ENCODE measurements at regions not wholly inside any gene's neighbourhood (a gene's known extent, or its start where the extent isn't known, plus 50 kb on each side); places are given as distances from the start of the nearest gene placed in this dataset.

DNA sequence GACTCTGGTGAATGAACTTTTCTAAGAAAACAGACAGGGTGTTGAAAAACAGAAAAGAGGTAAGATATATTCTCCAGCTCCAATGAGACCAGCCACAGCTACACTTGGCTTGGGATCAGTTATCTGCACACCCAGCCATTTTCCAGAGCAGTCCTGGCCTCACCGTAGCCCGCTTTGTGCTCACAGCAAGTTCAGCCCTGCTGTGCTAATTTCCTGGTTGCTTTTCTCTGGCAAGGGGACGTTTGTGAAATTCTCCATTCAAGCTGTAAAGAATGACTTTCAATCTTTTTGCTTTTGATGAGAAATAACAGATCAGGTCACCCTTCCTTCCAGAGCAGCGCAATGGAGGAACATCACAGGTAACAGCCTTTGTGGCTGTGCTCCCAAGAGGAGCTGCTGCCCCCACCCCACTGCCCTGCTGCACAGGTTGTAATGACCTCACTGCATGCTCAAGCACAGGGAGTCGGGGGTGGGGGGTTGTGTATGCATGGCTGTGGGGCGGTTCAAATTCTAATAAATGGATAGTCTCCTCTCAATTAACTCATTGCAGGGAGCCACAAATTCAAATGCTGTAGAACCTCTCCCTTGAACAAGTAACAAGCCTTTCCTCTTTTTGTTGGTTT, 516.6 kb upstream of the NBEA start:
- TF ChIP-seq, protein P1, sequence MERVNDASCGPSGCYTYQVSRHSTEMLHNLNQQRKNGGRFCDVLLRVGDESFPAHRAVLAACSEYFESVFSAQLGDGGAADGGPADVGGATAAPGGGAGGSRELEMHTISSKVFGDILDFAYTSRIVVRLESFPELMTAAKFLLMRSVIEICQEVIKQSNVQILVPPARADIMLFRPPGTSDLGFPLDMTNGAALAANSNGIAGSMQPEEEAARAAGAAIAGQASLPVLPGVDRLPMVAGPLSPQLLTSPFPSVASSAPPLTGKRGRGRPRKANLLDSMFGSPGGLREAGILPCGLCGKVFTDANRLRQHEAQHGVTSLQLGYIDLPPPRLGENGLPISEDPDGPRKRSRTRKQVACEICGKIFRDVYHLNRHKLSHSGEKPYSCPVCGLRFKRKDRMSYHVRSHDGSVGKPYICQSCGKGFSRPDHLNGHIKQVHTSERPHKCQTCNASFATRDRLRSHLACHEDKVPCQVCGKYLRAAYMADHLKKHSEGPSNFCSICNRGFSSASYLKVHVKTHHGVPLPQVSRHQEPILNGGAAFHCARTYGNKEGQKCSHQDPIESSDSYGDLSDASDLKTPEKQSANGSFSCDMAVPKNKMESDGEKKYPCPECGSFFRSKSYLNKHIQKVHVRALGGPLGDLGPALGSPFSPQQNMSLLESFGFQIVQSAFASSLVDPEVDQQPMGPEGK (CRISPR knock-in tag; IDR thresholded peaks at IDR 0.05; ENCODE audit: borderline replicate concordance) = no peak
- TF ChIP-seq CSDC2 (CRISPR knock-in tag; IDR thresholded peaks at IDR 0.05) (no peak), SNAI2 (CRISPR knock-in tag; IDR thresholded peaks at IDR 0.05) (no peak), ARNTL (CRISPR knock-in tag; IDR thresholded peaks at IDR 0.05; ENCODE audit: borderline replicate concordance, low read depth) (no peak), ESRRG (CRISPR knock-in tag; IDR thresholded peaks at IDR 0.05) (no peak), ZFP30 (CRISPR knock-in tag; IDR thresholded peaks at IDR 0.05) (no peak), ZNF70 (CRISPR knock-in tag; IDR thresholded peaks at IDR 0.05) (no peak), ZNF8 (CRISPR knock-in tag; IDR thresholded peaks at IDR 0.05) (no peak), RARB (CRISPR knock-in tag; IDR thresholded peaks at IDR 0.05) (no peak), OSR1 (CRISPR knock-in tag; IDR thresholded peaks at IDR 0.05) (no peak), ZFP3 (CRISPR knock-in tag; IDR thresholded peaks at IDR 0.05) (no peak), TCF4 (CRISPR knock-in tag; IDR thresholded peaks at IDR 0.05; ENCODE audit: borderline replicate concordance) (no peak), ISL1 (CRISPR knock-in tag; IDR thresholded peaks at IDR 0.05) (no peak)
- TF ChIP-seq, protein P2, sequence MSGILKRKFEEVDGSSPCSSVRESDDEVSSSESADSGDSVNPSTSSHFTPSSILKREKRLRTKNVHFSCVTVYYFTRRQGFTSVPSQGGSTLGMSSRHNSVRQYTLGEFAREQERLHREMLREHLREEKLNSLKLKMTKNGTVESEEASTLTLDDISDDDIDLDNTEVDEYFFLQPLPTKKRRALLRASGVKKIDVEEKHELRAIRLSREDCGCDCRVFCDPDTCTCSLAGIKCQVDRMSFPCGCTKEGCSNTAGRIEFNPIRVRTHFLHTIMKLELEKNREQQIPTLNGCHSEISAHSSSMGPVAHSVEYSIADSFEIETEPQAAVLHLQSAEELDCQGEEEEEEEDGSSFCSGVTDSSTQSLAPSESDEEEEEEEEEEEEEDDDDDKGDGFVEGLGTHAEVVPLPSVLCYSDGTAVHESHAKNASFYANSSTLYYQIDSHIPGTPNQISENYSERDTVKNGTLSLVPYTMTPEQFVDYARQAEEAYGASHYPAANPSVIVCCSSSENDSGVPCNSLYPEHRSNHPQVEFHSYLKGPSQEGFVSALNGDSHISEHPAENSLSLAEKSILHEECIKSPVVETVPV (CRISPR knock-in tag; IDR thresholded peaks at IDR 0.05) = no peak

Measured in SK-N-SH treated with all-trans-retinoic acid at 6 μM for 48 hours (cell line).